ENCODE measurements at regions not wholly inside any gene's neighbourhood (a gene's known extent, or its start where the extent isn't known, plus 50 kb on each side); places are given as distances from the start of the nearest gene placed in this dataset.

DNA sequence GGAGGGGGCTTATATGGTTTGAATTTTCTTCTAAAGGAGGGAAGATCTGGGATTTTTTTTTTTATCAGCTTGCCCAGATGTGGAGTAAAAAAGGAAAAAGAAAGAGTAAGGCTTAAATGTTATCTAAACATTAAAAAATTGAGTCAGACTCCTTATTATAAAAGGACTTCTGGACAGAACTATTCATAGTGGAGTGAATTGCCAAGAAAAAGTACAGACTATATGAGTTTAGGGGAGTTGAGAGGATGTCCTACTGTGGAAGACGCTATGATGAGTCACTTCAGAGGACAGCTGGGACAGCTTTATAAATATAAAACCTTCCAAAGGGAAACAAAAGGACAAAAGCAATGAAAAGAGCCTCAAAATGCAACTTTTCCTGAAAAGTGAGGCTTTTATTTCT is 73.0 kb downstream of the TFPI2 start:
- H3K27ac Mint-ChIP-seq (ENCODE audit: unreplicated experiment) = peak overlapping the region; percentile 66
- no peak for DNase-seq (ENCODE audit: low spot score)
- peaks cover 16% of the 10 kb centered on the region for H3K4me1 Mint-ChIP-seq (ENCODE audit: low read depth)
- no peak for TF ChIP-seq CTCF (IDR thresholded peaks at IDR 0.05)
- H3K9me3 Mint-ChIP-seq (ENCODE audit: low read depth) = no peaks in the 10 kb centered on the region
- no peak overlapping the region for H3K4me3 Mint-ChIP-seq (ENCODE audit: unreplicated experiment)
- H3K36me3 Mint-ChIP-seq (ENCODE audit: low read depth) = no peaks in the 10 kb centered on the region
- H3K27me3 Mint-ChIP-seq (ENCODE audit: low read depth) = no peaks in the 10 kb centered on the region

GRCh38 chr7:93817004-93817403 is 73.5 kb downstream of the TFPI2 start:
- DNase-seq (ENCODE audit: low spot score) = no peak
- Mint-ChIP-seq H3K36me3 (ENCODE audit: low read depth) (no peaks in the 10 kb centered on the region), H3K9me3 (ENCODE audit: low read depth) (no peaks in the 10 kb centered on the region), H3K4me3 (ENCODE audit: unreplicated experiment) (no peak overlapping the region), H3K27ac (ENCODE audit: unreplicated experiment) (no peak overlapping the region), H3K27me3 (ENCODE audit: low read depth) (no peaks in the 10 kb centered on the region), H3K4me1 (ENCODE audit: low read depth) (peaks cover 16% of the 10 kb centered on the region)
- TF ChIP-seq CTCF (IDR thresholded peaks at IDR 0.05) = no peak

DNA sequence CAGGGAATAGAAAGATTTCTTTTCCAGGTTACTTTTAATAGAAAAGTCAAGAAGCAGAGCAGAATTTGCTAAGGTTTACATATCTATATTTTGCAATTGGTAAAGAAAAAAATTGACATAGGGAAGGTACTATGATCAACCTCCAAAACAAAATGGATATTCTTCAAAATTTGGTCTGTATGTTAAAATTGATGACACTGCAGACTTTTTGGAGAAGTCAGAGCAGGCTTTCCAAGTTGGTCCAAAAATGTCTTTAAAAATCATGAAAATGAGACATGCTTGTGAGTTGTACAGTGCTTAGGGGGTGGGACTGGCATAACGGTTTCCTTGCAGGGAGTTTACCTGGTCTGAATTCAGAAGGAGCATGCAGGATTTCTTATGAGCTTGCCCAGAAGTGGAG is 77.0 kb downstream of the TFPI2 start:
- no peak overlapping the region for H3K27ac Mint-ChIP-seq (ENCODE audit: unreplicated experiment)
- H3K4me3 Mint-ChIP-seq (ENCODE audit: unreplicated experiment) = no peak overlapping the region
- H3K36me3 Mint-ChIP-seq (ENCODE audit: low read depth) = no peaks in the 10 kb centered on the region
- no peak for TF ChIP-seq CTCF (IDR thresholded peaks at IDR 0.05)
- no peaks in the 10 kb centered on the region for H3K9me3 Mint-ChIP-seq (ENCODE audit: low read depth)
- H3K4me1 Mint-ChIP-seq (ENCODE audit: low read depth) = peaks cover 16% of the 10 kb centered on the region
- no peaks in the 10 kb centered on the region for H3K27me3 Mint-ChIP-seq (ENCODE audit: low read depth)
- DNase-seq (ENCODE audit: low spot score) = no peak

GRCh38 chr7:93812061-93812460 is 78.5 kb downstream of the TFPI2 start:
- Mint-ChIP-seq H3K27me3 (ENCODE audit: low read depth) (peaks cover 2% of the 10 kb centered on the region), H3K4me1 (ENCODE audit: low read depth) (peaks cover 3% of the 10 kb centered on the region), H3K36me3 (ENCODE audit: low read depth) (no peaks in the 10 kb centered on the region), H3K4me3 (ENCODE audit: unreplicated experiment) (no peak overlapping the region), H3K9me3 (ENCODE audit: low read depth) (peaks cover 4% of the 10 kb centered on the region), H3K27ac (ENCODE audit: unreplicated experiment) (no peak overlapping the region)
- no peak for TF ChIP-seq CTCF (IDR thresholded peaks at IDR 0.05)
- no peak for DNase-seq (ENCODE audit: low spot score)

- H3K27ac Mint-ChIP-seq (ENCODE audit: unreplicated experiment) = no peak overlapping the region
- no peaks in the 10 kb centered on the region for H3K36me3 Mint-ChIP-seq (ENCODE audit: low read depth)
- peaks cover 4% of the 10 kb centered on the region for H3K9me3 Mint-ChIP-seq (ENCODE audit: low read depth)
- DNase-seq (ENCODE audit: low spot score) = no peak
- no peak overlapping the region for H3K4me3 Mint-ChIP-seq (ENCODE audit: unreplicated experiment)
- TF ChIP-seq CTCF (IDR thresholded peaks at IDR 0.05) = no peak
- no peaks in the 10 kb centered on the region for H3K4me1 Mint-ChIP-seq (ENCODE audit: low read depth)
- H3K27me3 Mint-ChIP-seq (ENCODE audit: low read depth) = peaks cover 4% of the 10 kb centered on the region
These were observed 79.4 kb downstream of the TFPI2 start for GRCh38 chr7:93811198-93811597.

Data from chondrocyte (in vitro differentiated cells).